Tibial nerve (tissue), 4 donors: ENCODE measurements at regions not wholly inside any gene's neighbourhood (a gene's known extent, or its start where the extent isn't known, plus 50 kb on each side); places are given as distances from the start of the nearest gene placed in this dataset.

Experiments
- CTCF ChIP-seq, 5 experiments: fragments of 200-600 bp in 3 of 5; fragments of 450-650 bp in 2 of 5; sonication (generic) in 3 of 5; IDR thresholded peaks; one replicate each; pipeline ENCODE4 v1.5.1; 2016 to 2019; ENCODE audit warnings: antibody characterized with exemption in 5 of 5, mild to moderate bottlenecking in 3 of 5, moderate library complexity in 2 of 5
- EP300 ChIP-seq, 2 donors: sonication (generic); formaldehyde crosslinking; IDR thresholded peaks; one replicate each; pipeline ENCODE4 v1.6.1; 2017; ENCODE audit warnings: antibody characterized with exemption in 2 of 2, mild to moderate bottlenecking in 1 of 2

GRCh38 chr16:5595849-5596248 lies 498.3 kb upstream of the EEF2KMT start:
- TF ChIP-seq CTCF (IDR thresholded peaks at IDR 0.05) = no peak
- TF ChIP-seq EP300 (IDR thresholded peaks at IDR 0.05) = no peak
